HepG2 (cell line): ENCODE measurements at regions not wholly inside any gene's neighbourhood (a gene's known extent, or its start where the extent isn't known, plus 50 kb on each side); places are given as distances from the start of the nearest gene placed in this dataset.

Source experiments
- AGO2 ChIP-seq: fragments of 200-400 bp; formaldehyde crosslinking; optimal IDR thresholded peaks from 2 replicates; pipeline ENCODE3; 2017; ENCODE audit warnings: mild to moderate bottlenecking, low read depth, low read length, moderate library complexity
- E2F1 ChIP-seq: sonication (generic); formaldehyde crosslinking; IDR thresholded peaks from 2 replicates; pipeline ENCODE4 v1.5.0; 2020; ENCODE audit warnings: missing genetic modification reagents
- JUNB ChIP-seq: sonication (generic); formaldehyde crosslinking; IDR thresholded peaks from 2 replicates; pipeline ENCODE4 v1.8.0; 2022; ENCODE audit warnings: missing genetic modification reagents, mild to moderate bottlenecking, borderline replicate concordance
- MTF2 ChIP-seq: sonication (generic); formaldehyde crosslinking; IDR thresholded peaks from 2 replicates; pipeline ENCODE4 v1.5.0; 2020; ENCODE audit warnings: missing genetic modification reagents, borderline replicate concordance
- NBN ChIP-seq: fragments of 450-650 bp; conservative IDR thresholded peaks from 2 replicates; pipeline ENCODE4 v1.6.1; 2017

- no peak for TF ChIP-seq MTF2 (CRISPR knock-in tag)
- no peak for TF ChIP-seq AGO2
- TF ChIP-seq JUNB (CRISPR knock-in tag): no peak
- TF ChIP-seq E2F1 (CRISPR knock-in tag): no peak
- no peak for TF ChIP-seq NBN
Observed at GRCh38 chr2:8086357-8086756, 595.5 kb upstream of the ID2 start.
